ENCODE measurements at regions not wholly inside any gene's neighbourhood (a gene's known extent, or its start where the extent isn't known, plus 50 kb on each side); places are given as distances from the start of the nearest gene placed in this dataset.

- peaks cover 0 to 6% (median 0%) of the 10 kb centered on the region in 3 donors for H3K4me1 ChIP-seq (ENCODE audit: control insufficient read depth in 2 of 3, insufficient read depth in 2 of 3, low read depth in 1 of 3, low read length in 3 of 3)
- H3K9me3 ChIP-seq (ENCODE audit: control insufficient read depth in 2 of 3, insufficient read depth in 1 of 3, low read length in 3 of 3): no peaks in the 10 kb centered on the region
- H3K27me3 ChIP-seq (ENCODE audit: control insufficient read depth, insufficient read depth, low read length): no peaks in the 10 kb centered on the region
- intact Hi-C loops (cut with DNase I): no loop called here
- H3K9ac ChIP-seq (ENCODE audit: low read length in 3 of 3): no peak overlapping the region
- H3K36me3 ChIP-seq (ENCODE audit: control insufficient read depth in 2 of 3, insufficient read depth in 3 of 3, low read length in 3 of 3): no peaks in the 10 kb centered on the region
- H3K27ac ChIP-seq (ENCODE audit: low read depth in 2 of 2, low read length in 2 of 2): no peak overlapping the region
- H3K4me3 ChIP-seq (ENCODE audit: low read length in 3 of 3): no peak overlapping the region
- no peak for FAIRE-seq
- DNase-seq: peak in 2 of 5 donors; percentile 37 to 84
- no peak for TF ChIP-seq CTCF (IDR thresholded peaks at IDR 0.05; ENCODE audit: borderline replicate concordance, extremely low read depth, insufficient read depth)
These were observed 53.7 kb upstream of the MEF2A start for GRCh38 chr15:99511866-99512661.

GRCh38 chr15:99514306-99514705 lies 51.5 kb upstream of the MEF2A start:
- Histone ChIP-seq H3K27me3 (ENCODE audit: control insufficient read depth, insufficient read depth, low read length) (no peaks in the 10 kb centered on the region), H3K9ac (ENCODE audit: low read length in 3 of 3) (no peak overlapping the region), H3K27ac (ENCODE audit: low read depth in 2 of 2, low read length in 2 of 2) (no peak overlapping the region), H3K9me3 (ENCODE audit: control insufficient read depth in 2 of 3, insufficient read depth in 1 of 3, low read length in 3 of 3) (no peaks in the 10 kb centered on the region), H3K4me1 (ENCODE audit: control insufficient read depth in 2 of 3, insufficient read depth in 2 of 3, low read depth in 1 of 3, low read length in 3 of 3) (peaks cover 0 to 6% (median 0%) of the 10 kb centered on the region in 3 donors), H3K4me3 (ENCODE audit: low read length in 3 of 3) (no peak overlapping the region), H3K36me3 (ENCODE audit: control insufficient read depth in 2 of 3, insufficient read depth in 3 of 3, low read length in 3 of 3) (no peaks in the 10 kb centered on the region)
- DNase-seq: no peak
- TF ChIP-seq CTCF (IDR thresholded peaks at IDR 0.05; ENCODE audit: borderline replicate concordance, extremely low read depth, insufficient read depth): no peak
- intact Hi-C loops (cut with DNase I): no loop called here
- FAIRE-seq: no peak
